ENCODE measurements at regions not wholly inside any gene's neighbourhood (a gene's known extent, or its start where the extent isn't known, plus 50 kb on each side); places are given as distances from the start of the nearest gene placed in this dataset.

DNA sequence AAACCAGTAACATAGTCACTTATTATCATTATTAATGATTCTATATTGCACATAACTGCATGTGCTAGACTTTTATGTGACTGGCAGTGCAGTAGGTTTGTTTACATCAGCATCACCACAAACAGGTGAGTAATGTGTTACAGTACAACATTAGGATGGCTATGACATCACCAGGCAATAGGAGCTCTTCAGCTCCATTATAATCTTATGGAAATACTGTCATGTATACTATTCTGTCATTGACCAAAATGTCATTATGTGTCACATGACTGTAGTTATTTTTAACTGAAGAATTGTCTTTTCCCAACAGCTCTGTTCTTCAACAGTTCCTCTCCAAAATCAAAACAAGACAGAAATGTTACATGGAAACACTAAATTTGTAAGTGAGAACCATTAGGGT is 96.3 kb downstream of the C18orf54 start:
- Histone ChIP-seq H3K4me1 (no peaks in the 10 kb centered on the region), H3K9me3 (no peaks in the 10 kb centered on the region), H3K27ac (no peak overlapping the region), H3K4me3 (no peak overlapping the region), H3K4me2 (no peak overlapping the region)
- ATAC-seq, result no peak
- DNase-seq (ENCODE audit: low read depth in 1 of 2, low spot score in 1 of 2), result no peak
- POLR2A ChIA-PET, result no interaction called here
- FAIRE-seq, result no peak
- TF ChIP-seq PHF8 (IDR thresholded peaks at IDR 0.05; ENCODE audit: borderline replicate concordance, low read depth) (no peak), CBX8 (IDR thresholded peaks at IDR 0.05) (no peak), CHD4 (IDR thresholded peaks at IDR 0.05; ENCODE audit: borderline replicate concordance) (no peak), FOSL2 (IDR thresholded peaks at IDR 0.05) (no peak), FOSL2 (CRISPR knock-in tag; IDR thresholded peaks at IDR 0.05) (no peak), HDAC2 (IDR thresholded peaks at IDR 0.05) (no peak), ZNF302 (CRISPR knock-in tag; IDR thresholded peaks at IDR 0.05) (no peak), CEBPB (IDR thresholded peaks at IDR 0.05) (no peak), EP300 (IDR thresholded peaks at IDR 0.05) (no peak), RARB (CRISPR knock-in tag; IDR thresholded peaks at IDR 0.05) (no peak), EHF (CRISPR knock-in tag; IDR thresholded peaks at IDR 0.05) (no peak), NR3C1 (IDR thresholded peaks at IDR 0.05) (no peak)
- TF ChIP-seq, protein P1, sequence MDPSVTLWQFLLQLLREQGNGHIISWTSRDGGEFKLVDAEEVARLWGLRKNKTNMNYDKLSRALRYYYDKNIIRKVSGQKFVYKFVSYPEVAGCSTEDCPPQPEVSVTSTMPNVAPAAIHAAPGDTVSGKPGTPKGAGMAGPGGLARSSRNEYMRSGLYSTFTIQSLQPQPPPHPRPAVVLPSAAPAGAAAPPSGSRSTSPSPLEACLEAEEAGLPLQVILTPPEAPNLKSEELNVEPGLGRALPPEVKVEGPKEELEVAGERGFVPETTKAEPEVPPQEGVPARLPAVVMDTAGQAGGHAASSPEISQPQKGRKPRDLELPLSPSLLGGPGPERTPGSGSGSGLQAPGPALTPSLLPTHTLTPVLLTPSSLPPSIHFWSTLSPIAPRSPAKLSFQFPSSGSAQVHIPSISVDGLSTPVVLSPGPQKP (IDR thresholded peaks at IDR 0.05; ENCODE audit: low read depth, low read length), result no peak
- TF ChIP-seq, protein P2, sequence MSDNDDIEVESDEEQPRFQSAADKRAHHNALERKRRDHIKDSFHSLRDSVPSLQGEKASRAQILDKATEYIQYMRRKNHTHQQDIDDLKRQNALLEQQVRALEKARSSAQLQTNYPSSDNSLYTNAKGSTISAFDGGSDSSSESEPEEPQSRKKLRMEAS (IDR thresholded peaks at IDR 0.05), result no peak
- TF ChIP-seq, protein P3, sequence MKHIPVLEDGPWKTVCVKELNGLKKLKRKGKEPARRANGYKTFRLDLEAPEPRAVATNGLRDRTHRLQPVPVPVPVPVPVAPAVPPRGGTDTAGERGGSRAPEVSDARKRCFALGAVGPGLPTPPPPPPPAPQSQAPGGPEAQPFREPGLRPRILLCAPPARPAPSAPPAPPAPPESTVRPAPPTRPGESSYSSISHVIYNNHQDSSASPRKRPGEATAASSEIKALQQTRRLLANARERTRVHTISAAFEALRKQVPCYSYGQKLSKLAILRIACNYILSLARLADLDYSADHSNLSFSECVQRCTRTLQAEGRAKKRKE (CRISPR knock-in tag; IDR thresholded peaks at IDR 0.05; ENCODE audit: low read depth), result no peak
- CTCF ChIA-PET, result interaction anchor here (0.7 to 2.9 kb wide), 2 partner anchors 10 to 28 kb away, joined by 5 to 14 read pairs; no protein-coding TSS in a partner anchor

DNA sequence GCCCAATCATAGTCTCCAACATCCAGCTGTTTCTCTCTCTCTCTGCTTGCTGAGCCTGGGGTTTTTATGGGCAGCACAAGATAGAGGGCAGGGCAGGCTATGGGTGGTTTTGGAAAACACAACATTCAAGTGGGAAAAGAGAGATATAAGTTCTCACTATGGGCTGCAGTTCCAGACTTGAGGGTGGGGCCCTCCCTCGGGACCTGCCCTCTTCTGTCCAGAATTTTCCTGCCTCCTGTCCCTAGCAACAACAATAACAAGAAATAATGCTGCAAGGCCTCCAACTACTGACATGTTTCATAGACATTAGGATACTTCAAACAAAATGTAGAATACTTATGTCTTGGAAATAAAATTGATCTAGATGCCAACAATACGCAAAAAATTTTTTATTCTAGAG is 107.8 kb downstream of the C18orf54 start:
- no peak overlapping the region for H3K27ac ChIP-seq
- no peak for FAIRE-seq
- POLR2A ChIA-PET, result no interaction called here
- H3K4me2 ChIP-seq, result no peak overlapping the region
- no peak for ATAC-seq
- no peak overlapping the region for H3K4me3 ChIP-seq
- no peak for DNase-seq (ENCODE audit: low read depth in 1 of 2, low spot score in 1 of 2)
- CTCF ChIA-PET, result no interaction called here
- WGBS (ENCODE audit: missing lambda C conversion rate), result 19% methylated on average over 2 of the region's 2 CpGs
- H3K4me1 ChIP-seq, result no peaks in the 10 kb centered on the region
- H3K9me3 ChIP-seq, result no peaks in the 10 kb centered on the region
- TF ChIP-seq CBX8 (IDR thresholded peaks at IDR 0.05), result no peak
- TF ChIP-seq CHD2 (IDR thresholded peaks at IDR 0.05; ENCODE audit: low read length, partially characterized antibody), result no peak
- TF ChIP-seq MAFK (IDR thresholded peaks at IDR 0.05; ENCODE audit: partially characterized antibody), result no peak
- TF ChIP-seq, protein P4, sequence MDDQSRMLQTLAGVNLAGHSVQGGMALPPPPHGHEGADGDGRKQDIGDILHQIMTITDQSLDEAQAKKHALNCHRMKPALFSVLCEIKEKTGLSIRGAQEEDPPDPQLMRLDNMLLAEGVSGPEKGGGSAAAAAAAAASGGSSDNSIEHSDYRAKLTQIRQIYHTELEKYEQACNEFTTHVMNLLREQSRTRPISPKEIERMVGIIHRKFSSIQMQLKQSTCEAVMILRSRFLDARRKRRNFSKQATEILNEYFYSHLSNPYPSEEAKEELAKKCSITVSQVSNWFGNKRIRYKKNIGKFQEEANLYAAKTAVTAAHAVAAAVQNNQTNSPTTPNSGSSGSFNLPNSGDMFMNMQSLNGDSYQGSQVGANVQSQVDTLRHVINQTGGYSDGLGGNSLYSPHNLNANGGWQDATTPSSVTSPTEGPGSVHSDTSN (IDR thresholded peaks at IDR 0.05), result no peak
- TF ChIP-seq, protein P5, sequence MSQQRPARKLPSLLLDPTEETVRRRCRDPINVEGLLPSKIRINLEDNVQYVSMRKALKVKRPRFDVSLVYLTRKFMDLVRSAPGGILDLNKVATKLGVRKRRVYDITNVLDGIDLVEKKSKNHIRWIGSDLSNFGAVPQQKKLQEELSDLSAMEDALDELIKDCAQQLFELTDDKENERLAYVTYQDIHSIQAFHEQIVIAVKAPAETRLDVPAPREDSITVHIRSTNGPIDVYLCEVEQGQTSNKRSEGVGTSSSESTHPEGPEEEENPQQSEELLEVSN (IDR thresholded peaks at IDR 0.05; ENCODE audit: borderline replicate concordance, low read depth), result no peak
- TF ChIP-seq BHLHE40 (IDR thresholded peaks at IDR 0.05; ENCODE audit: low read depth, low read length), result no peak
- TF ChIP-seq, protein P6, sequence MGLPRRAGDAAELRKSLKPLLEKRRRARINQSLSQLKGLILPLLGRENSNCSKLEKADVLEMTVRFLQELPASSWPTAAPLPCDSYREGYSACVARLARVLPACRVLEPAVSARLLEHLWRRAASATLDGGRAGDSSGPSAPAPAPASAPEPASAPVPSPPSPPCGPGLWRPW (IDR thresholded peaks at IDR 0.05), result no peak
- no peak for TF ChIP-seq GATA3 (IDR thresholded peaks at IDR 0.05; ENCODE audit: borderline replicate concordance)
- TF ChIP-seq KDM5A (IDR thresholded peaks at IDR 0.05), result no peak
- TF ChIP-seq ZFP36 (IDR thresholded peaks at IDR 0.05; ENCODE audit: borderline replicate concordance, partially characterized antibody), result no peak
- TF ChIP-seq POLR2AphosphoS2 (conservative IDR thresholded peaks at IDR 0.05; ENCODE audit: low read length), result no peak
- no peak for TF ChIP-seq RCOR1 (IDR thresholded peaks at IDR 0.05; ENCODE audit: low read depth, low read length)
- TF ChIP-seq, protein P7, sequence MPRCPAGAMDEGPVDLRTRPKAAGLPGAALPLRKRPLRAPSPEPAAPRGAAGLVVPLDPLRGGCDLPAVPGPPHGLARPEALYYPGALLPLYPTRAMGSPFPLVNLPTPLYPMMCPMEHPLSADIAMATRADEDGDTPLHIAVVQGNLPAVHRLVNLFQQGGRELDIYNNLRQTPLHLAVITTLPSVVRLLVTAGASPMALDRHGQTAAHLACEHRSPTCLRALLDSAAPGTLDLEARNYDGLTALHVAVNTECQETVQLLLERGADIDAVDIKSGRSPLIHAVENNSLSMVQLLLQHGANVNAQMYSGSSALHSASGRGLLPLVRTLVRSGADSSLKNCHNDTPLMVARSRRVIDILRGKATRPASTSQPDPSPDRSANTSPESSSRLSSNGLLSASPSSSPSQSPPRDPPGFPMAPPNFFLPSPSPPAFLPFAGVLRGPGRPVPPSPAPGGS (IDR thresholded peaks at IDR 0.05), result no peak
- no peak for TF ChIP-seq HOXB13 (CRISPR knock-in tag; IDR thresholded peaks at IDR 0.05; ENCODE audit: low read depth)
- no peak for TF ChIP-seq SMC3 (IDR thresholded peaks at IDR 0.05)
- TF ChIP-seq FOXS1 (CRISPR knock-in tag; IDR thresholded peaks at IDR 0.05), result no peak
- no peak for TF ChIP-seq MYC (IDR thresholded peaks at IDR 0.05; ENCODE audit: borderline replicate concordance, low read length)
- TF ChIP-seq CBX2 (IDR thresholded peaks at IDR 0.05; ENCODE audit: borderline replicate concordance, low read depth), result no peak
